Panc1 (cell line): ENCODE measurements at regions not wholly inside any gene's neighbourhood (a gene's known extent, or its start where the extent isn't known, plus 50 kb on each side); places are given as distances from the start of the nearest gene placed in this dataset.

Experiments used
- ATAC-seq: fragments of 200-7000 bp; cut with Tn5 transposase; 2 replicates; pipeline ENCODE4 v1.9.1; 2020; ENCODE audit warnings: mild to moderate bottlenecking, moderate library complexity
- BruUV-seq: library from RNA; stranded (reverse); fragments of 400-500 nt; replicated peaks from 2 replicates; lab custom pipeline; 2021; lab: Mats Ljungman, UMichigan
- CTCF ChIA-PET: fragments of 300-600 bp; sonication (Branson Sonifier 250); formaldehyde crosslinking; loops from one replicate; lab custom pipeline; 2022; ENCODE audit warnings: antibody characterized with exemption; lab: Charles Lee
- POLR2A ChIA-PET: fragments of 300-600 bp; sonication (Branson Sonifier 250); formaldehyde crosslinking; loops from one replicate; lab custom pipeline; 2022; ENCODE audit warnings: antibody characterized with exemption; lab: Charles Lee
- DNase-seq: peaks from one replicate; pipeline ENCODE4 v3.0.0-alpha.2; 2010; ENCODE audit warnings: low read depth, low spot score
- H3K27ac ChIP-seq: 2 replicates; pipeline ENCODE4 v1.5.1; 2011; ENCODE audit warnings: mild to moderate bottlenecking, low read length, inconsistent platforms
- H3K27me3 ChIP-seq: fragments of 200-500 bp; sonication (Bioruptor generic); 2 replicates; pipeline ENCODE4 v1.6.0; 2014; ENCODE audit warnings: low read length, inconsistent platforms; ENCODE audit not compliant: control insufficient read depth, insufficient read depth
- H3K36me3 ChIP-seq: fragments of 200-500 bp; sonication (Bioruptor generic); 2 replicates; pipeline ENCODE4 v1.5.1; 2014; ENCODE audit warnings: inconsistent platforms, mild to moderate bottlenecking, low read length, moderate library complexity; ENCODE audit not compliant: control insufficient read depth, insufficient read depth
- H3K4me1 ChIP-seq: 2 replicates; pipeline ENCODE4 v1.5.1; 2011; ENCODE audit warnings: inconsistent platforms, mild to moderate bottlenecking, low read length, moderate library complexity; ENCODE audit not compliant: control insufficient read depth, insufficient read depth
- H3K4me3 ChIP-seq, 2 experiments: 2 replicates each; pipeline ENCODE4 v1.5.1; 2011 to 2012; ENCODE audit warnings: low read depth in 2 of 2, low read length in 2 of 2, mild to moderate bottlenecking in 2 of 2, inconsistent platforms in 1 of 2, moderate library complexity in 1 of 2
- H3K9me3 ChIP-seq: fragments of 200-500 bp; sonication (Bioruptor generic); 2 replicates; pipeline ENCODE4 v1.5.1; 2014; ENCODE audit warnings: low read depth, mild to moderate bottlenecking, inconsistent platforms, low read length, moderate library complexity; ENCODE audit not compliant: control insufficient read depth, insufficient read depth
- POLR2AphosphoS5 ChIP-seq: IDR thresholded peaks from 2 replicates; pipeline ENCODE4 v1.6.1; 2012; ENCODE audit warnings: mild to moderate bottlenecking, low read depth, low read length, moderate library complexity
- REST ChIP-seq, 2 experiments: IDR thresholded peaks; 2 replicates each; pipeline ENCODE4 v1.6.1; 2011 to 2012; ENCODE audit warnings: low read depth in 2 of 2, control low read depth in 1 of 2, low read length in 1 of 2, mild to moderate bottlenecking in 1 of 2, moderate library complexity in 1 of 2; ENCODE audit not compliant: insufficient read depth in 1 of 2
- SIN3A ChIP-seq: IDR thresholded peaks from 2 replicates; pipeline ENCODE4 v1.6.1; 2012; ENCODE audit warnings: low read depth, mild to moderate bottlenecking, low read length, moderate library complexity, borderline replicate concordance; ENCODE audit not compliant: insufficient read depth
- TCF7L2 ChIP-seq: IDR thresholded peaks from 2 replicates; pipeline ENCODE4 v1.6.1; 2011; ENCODE audit warnings: mild to moderate bottlenecking, low read depth, low read length, inconsistent platforms
- in situ Hi-C: cut with HindIII; loops from 2 replicates; pipeline ENCODE4 v1.10.0; 2016; ENCODE audit warnings: low sequenced_read_pairs, low pct_unique_long_range_greater_than_20kb
- intact Hi-C: fragments of 100-400 bp; cut with micrococcal nuclease; formaldehyde crosslinking; loops from one replicate; pipeline ENCODE4 v1.10.0; 2022; ENCODE audit not compliant: unreplicated experiment
- TF ChIP-seq, protein P1 (sequence below): fragments of 450-650 bp; IDR thresholded peaks from 2 replicates; pipeline ENCODE4 v1.5.1; 2017; ENCODE audit warnings: mild to moderate bottlenecking

GRCh38 chr18:65659912-65660311, 90.9 kb upstream of the CDH7 start:
- intact Hi-C loops: no loop called here

GRCh38 chr18:65659312-65659711, 91.5 kb upstream of the CDH7 start:
- TF ChIP-seq POLR2AphosphoS5: no peak
- no peak for TF ChIP-seq REST (IDR thresholded peaks at IDR 0.05; ENCODE audit: insufficient read depth in 1 of 2, low read depth in 2 of 2, low read length in 1 of 2)
- TF ChIP-seq TCF7L2: no peak
- TF ChIP-seq, protein P1, sequence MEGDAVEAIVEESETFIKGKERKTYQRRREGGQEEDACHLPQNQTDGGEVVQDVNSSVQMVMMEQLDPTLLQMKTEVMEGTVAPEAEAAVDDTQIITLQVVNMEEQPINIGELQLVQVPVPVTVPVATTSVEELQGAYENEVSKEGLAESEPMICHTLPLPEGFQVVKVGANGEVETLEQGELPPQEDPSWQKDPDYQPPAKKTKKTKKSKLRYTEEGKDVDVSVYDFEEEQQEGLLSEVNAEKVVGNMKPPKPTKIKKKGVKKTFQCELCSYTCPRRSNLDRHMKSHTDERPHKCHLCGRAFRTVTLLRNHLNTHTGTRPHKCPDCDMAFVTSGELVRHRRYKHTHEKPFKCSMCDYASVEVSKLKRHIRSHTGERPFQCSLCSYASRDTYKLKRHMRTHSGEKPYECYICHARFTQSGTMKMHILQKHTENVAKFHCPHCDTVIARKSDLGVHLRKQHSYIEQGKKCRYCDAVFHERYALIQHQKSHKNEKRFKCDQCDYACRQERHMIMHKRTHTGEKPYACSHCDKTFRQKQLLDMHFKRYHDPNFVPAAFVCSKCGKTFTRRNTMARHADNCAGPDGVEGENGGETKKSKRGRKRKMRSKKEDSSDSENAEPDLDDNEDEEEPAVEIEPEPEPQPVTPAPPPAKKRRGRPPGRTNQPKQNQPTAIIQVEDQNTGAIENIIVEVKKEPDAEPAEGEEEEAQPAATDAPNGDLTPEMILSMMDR: no peak
- TF ChIP-seq SIN3A: no peak
- no peak for DNase-seq

More at GRCh38 chr18:65659912-65660311, 90.9 kb upstream of the CDH7 start:
- BruUV-seq: no TSS peak
- no peaks in the 10 kb centered on the region for H3K4me1 ChIP-seq
- TF ChIP-seq, protein P1: no peak
- TF ChIP-seq TCF7L2: no peak
- H3K27ac ChIP-seq: no peak overlapping the region
- DNase-seq: no peak
- ATAC-seq: no peak
- no peaks in the 10 kb centered on the region for H3K9me3 ChIP-seq
- in situ Hi-C loops: no loop called here
- H3K4me3 ChIP-seq: no peak overlapping the region
- CTCF ChIA-PET: no interaction called here
- no peaks in the 10 kb centered on the region for H3K36me3 ChIP-seq
- no peaks in the 10 kb centered on the region for H3K27me3 ChIP-seq
- POLR2A ChIA-PET: no interaction called here

More at GRCh38 chr18:65659312-65659711, 91.5 kb upstream of the CDH7 start:
- H3K4me3 ChIP-seq: no peak overlapping the region
- BruUV-seq: no TSS peak
- intact Hi-C loops (no loop called here), in situ Hi-C loops (no loop called here)
- H3K27me3 ChIP-seq: no peaks in the 10 kb centered on the region
- CTCF ChIA-PET: no interaction called here
- no peak for ATAC-seq
- POLR2A ChIA-PET: no interaction called here
- no peak overlapping the region for H3K27ac ChIP-seq
- no peaks in the 10 kb centered on the region for H3K4me1 ChIP-seq
- H3K36me3 ChIP-seq: no peaks in the 10 kb centered on the region
- no peaks in the 10 kb centered on the region for H3K9me3 ChIP-seq
